Stimulated activated CD8-positive, alpha-beta memory T cell treated with anti-CD3 and anti-CD28 coated beads, Interleukin-4, amount 100 ng/mL, for 48 hours (primary cell): ENCODE measurements at regions not wholly inside any gene's neighbourhood (a gene's known extent, or its start where the extent isn't known, plus 50 kb on each side); places are given as distances from the start of the nearest gene placed in this dataset.
A peak's percentile ranks its signal among the peaks of the same experiment; 100 is the strongest.

Experiments used
- DNase-seq: peaks from one replicate; pipeline ENCODE4 v3.0.0-alpha.2; 2020

DNA sequence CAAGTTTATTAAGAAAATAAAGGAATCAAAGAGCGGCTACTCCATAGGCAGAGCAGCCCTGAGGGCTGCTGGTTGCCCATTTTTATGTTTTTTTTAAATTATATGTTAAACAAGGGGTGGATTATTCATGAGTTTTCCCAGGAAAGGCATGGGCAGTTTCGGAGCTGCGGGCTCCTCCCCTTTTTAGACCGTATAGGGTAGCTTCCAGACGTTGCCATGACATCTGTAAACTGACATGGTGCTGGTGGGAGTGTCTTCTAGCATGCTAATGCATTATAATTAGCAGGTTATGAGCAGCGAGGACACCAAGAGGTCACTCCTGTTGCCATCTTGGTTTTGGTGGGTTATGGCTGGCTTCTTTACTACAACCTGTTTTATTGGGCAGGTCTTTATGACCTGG, 301.8 kb downstream of the TFAP2C start:
- DNase-seq = no peak

DNA sequence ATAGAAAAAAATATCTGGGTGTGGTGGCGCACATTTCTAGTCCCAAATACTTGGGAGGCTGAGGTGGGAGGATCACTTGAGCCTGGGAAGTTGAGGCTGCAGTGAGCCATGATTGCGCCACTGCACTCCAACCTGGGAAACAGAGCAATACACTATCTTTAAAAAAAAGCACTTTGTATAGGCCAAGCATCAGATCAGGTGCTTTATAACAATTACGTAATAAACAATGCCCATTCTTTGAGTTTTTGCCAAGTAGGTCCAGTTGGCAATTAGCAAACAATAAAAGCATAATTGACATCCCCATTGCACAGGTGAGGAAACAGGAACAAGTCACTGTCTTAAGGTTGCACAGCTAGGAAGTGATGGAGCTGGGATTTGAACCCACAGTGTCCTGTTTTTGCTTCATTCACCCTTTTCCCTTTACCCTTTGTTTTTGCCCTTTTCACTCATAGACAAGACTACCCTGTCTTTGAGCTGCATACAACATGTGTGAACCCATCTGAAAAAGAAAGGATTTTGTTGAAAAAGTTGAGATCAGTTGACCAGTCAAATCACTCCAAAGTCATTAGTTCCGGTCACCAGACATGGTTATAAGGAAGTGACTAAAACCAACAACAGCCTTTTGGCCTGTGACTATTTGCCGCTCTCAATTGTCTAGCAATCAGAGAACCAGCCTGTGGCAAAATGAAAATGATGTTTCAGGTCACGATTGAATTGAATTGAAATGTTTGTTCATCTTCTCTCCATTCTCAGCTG, 303.6 kb downstream of the TFAP2C start:
- DNase-seq = no peak

GRCh38 chr20:56933331-56933698, 304.2 kb downstream of the TFAP2C start:
- DNase-seq = no peak

GRCh38 chr20:56934888-56935287, 305.8 kb downstream of the TFAP2C start:
- DNase-seq = no peak

GRCh38 chr20:56940466-56940865, 311.4 kb downstream of the TFAP2C start:
- DNase-seq = no peak

GRCh38 chr20:56941101-56941686, 312.1 kb downstream of the TFAP2C start:
- DNase-seq = no peak

GRCh38 chr20:56943946-56944945, 315.1 kb downstream of the TFAP2C start:
- DNase-seq = no peak

GRCh38 chr20:56945057-56945456, 316.0 kb downstream of the TFAP2C start:
- DNase-seq = no peak

GRCh38 chr20:56945901-56946300, 316.8 kb downstream of the TFAP2C start:
- no peak for DNase-seq

GRCh38 chr20:56949318-56949717, 317.1 kb downstream of the BMP7 start:
- no peak for DNase-seq

DNA sequence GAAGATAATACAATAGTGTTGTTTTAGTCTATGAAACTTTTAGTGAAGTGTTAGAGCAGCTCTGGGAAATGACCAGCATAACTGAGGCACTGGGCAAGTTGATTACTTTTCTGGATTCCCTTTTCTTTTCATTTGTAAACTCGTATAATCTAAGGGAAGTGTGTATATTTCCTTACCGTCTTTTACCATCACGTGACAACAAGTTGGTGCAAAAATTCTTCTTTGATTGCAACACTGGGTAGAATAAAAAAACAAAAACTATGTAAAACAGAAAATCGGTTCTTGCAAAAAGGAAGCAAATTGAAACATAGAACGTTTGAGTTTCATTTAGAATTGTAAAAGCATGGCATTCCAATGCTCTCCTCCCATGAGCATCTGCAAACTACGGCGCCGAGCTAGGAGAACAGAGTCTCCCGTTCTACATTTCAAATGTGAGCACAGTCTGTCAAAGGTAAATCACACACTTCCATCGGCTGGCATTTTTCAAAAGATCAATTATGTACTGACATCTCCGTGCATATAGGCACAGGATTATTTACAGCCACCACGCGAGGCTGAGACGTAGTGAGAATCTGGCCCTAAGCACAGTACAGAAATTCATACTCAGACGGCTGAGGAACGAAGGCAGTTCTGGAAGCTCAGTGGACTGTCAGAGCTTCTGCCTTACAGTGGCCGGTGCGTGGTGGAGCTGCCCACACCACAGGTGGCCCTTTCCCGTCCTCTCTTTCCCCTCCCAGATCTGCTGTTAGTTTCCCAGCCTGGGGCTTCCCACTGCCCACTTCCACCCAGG, 314.0 kb downstream of the BMP7 start:
- DNase-seq = no peak

- no peak for DNase-seq
Observed at GRCh38 chr20:56953048-56953586, 313.3 kb downstream of the BMP7 start.

- DNase-seq = no peak
Observed at GRCh38 chr20:56954797-56955196, 311.6 kb downstream of the BMP7 start.

DNA sequence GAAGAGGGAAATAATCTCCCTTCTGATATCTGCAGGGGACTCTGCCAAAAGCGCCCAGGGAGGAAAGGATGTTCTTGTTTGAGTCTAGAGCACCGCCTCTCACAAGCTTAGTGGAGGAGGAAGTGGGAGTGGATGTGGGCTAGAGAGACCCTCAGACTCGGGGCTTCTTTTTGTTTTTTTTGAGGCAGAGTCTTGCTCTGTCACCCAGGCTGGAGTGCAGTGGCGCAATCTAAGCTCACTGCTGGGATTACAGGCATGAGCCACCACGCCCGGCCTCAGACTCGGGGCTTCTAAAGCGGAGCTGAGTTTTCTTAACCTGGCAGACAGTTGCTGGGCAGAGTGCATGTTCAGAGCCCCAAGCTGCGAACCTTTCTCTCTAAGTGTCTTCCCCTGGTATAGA, 310.8 kb downstream of the BMP7 start:
- DNase-seq = no peak

- no peak for DNase-seq
Observed at GRCh38 chr20:56956534-56956933, 309.9 kb downstream of the BMP7 start.

DNA sequence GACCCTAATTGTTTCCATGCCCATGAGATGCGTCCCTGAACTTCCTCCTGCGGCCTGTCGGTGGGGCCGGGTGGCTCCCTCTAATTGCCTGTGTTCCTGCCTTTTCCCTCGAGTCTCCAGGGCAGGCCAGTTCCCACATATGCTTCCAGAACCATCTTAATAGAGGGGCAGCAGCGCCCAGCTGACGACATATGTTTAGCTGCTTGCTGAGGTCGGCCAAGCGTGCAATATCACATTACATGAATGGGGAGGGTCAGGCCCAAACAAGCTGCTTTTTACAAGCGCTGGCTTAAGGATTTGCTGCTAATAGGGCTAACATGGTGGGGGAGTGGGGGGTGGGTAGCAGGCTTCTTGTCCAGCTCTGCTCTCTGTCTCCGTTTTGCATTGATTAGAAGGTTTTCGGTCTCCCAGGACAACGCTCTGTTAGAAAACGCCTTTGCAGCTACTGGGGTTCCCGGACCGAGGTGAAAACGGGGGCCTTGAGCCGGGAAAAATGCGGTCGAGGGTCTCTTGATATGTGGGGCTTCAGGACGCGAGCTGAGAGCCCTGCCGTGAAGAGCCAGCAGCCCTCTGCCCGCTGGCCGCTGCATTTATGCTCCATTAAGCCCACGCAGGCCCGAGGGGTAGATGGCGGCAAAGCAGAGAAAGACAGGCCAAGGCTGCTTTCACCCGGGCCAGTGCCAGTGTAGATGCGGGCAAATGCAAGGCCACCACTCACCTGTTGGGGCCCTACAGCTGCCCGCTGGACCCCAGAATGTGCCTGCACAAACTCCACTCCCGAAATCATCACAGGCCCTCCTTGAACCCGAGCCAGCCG, 308.5 kb downstream of the BMP7 start:
- no peak for DNase-seq

- no peak for DNase-seq
Observed at GRCh38 chr20:56964901-56965300, 301.5 kb downstream of the BMP7 start.

DNA sequence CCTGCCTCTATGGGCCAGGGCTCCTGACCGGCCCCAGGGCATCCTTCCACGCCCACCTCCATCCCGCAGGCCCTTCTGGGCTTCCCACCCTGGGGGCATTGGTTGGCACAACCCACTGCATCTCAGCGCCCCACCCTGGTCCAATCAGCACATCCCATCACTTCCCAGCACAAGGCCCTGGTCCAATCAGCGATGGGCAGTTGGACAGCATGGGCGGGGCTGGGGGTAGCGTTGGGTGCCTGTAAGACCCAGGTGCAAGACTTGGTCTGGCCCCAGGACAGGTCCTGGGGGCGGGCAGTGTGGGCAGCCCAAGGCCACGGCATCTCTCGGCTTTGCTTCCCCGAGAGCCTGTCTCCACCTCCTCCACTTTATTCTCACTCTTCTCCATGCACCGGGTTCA, 298.5 kb downstream of the BMP7 start:
- no peak for DNase-seq

DNA sequence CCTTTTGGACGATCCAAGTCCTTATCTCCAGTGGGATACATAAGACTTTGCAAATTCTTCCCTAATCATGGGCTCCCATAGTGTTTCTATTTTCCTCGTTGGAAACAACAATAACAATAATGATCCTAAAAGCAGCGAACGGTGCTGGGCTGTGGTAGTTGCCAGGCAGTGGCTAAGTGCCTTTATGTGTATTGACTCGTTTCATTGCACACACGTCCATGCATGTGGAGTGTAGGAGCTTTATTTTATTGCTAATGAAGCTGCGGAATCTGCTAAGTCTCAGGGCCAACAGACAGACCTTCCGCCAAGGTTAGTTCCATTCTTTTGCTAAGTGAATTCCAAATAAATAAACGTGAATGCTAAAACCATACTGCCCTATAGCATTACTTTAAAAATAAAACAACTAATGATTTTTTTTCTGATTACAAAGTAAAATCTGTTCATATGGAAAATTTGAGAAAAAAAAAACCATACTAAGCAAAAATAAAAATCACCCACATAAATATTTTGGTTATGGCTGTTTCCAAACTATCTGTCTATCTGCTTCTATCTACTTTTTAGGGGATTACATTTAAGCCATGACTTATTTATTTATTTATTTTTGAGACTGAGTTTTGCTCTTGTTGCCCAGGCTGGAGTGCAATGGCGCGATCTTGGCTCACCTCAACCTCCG, 297.9 kb downstream of the BMP7 start:
- DNase-seq = no peak

- peak; percentile 42 for DNase-seq
Observed at GRCh38 chr20:56974499-56975250, 291.8 kb downstream of the BMP7 start.
